ENCODE measurements at regions not wholly inside any gene's neighbourhood (a gene's known extent, or its start where the extent isn't known, plus 50 kb on each side); places are given as distances from the start of the nearest gene placed in this dataset.

GRCh38 chr2:220811952-220812570 lies 760.0 kb downstream of the EPHA4 start:
- TF ChIP-seq EZH2 (IDR thresholded peaks at IDR 0.05; ENCODE audit: insufficient read depth, low read length) (no peak), CTCF (IDR thresholded peaks at IDR 0.05; ENCODE audit: insufficient read depth, low read depth, low read length) (no peak)
